ENCODE measurements at regions not wholly inside any gene's neighbourhood (a gene's known extent, or its start where the extent isn't known, plus 50 kb on each side); places are given as distances from the start of the nearest gene placed in this dataset.

DNA sequence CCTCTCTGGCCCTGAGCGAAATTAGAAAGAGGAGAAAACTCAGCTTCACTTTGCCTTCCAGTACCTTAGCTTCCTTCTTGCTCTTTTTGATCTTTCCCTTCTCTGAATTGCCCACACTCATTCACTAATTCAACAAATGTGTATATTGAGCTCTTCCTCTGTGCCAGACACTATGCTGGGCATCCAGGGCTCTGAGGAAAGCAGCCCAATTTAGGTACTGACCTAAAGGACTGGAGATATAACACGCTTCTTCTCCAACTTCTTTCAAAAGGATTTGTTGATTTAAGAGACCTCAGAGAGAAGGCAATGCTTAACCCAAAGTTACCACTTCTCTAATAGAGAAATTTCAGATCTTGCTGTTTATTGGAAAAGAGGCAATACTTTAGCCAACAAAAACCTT lies 103.6 kb downstream of the TMPRSS5 start:
- no peak for TF ChIP-seq ZFP30 (CRISPR knock-in tag; IDR thresholded peaks at IDR 0.05)
- no peak for TF ChIP-seq ZNF565 (CRISPR knock-in tag; conservative IDR thresholded peaks at IDR 0.05; ENCODE audit: low read depth)
